H9 (cell line): ENCODE measurements at regions not wholly inside any gene's neighbourhood (a gene's known extent, or its start where the extent isn't known, plus 50 kb on each side); places are given as distances from the start of the nearest gene placed in this dataset.

Source experiments
- DNase-seq: peaks from one replicate; pipeline ENCODE4 v3.0.0-alpha.2; 2017
- H2AFZ ChIP-seq: one replicate; pipeline ENCODE4 v1.6.1; 2013; ENCODE audit warnings: mild to moderate bottlenecking, low read length, control low read depth, moderate library complexity
- H2AK5ac ChIP-seq: 2 replicates; pipeline ENCODE4 v1.6.1; 2013; ENCODE audit warnings: low read length, control low read depth, mixed read lengths; ENCODE audit not compliant: insufficient read length
- H2BK120ac ChIP-seq: one replicate; pipeline ENCODE4 v1.6.1; 2013; ENCODE audit warnings: low read depth, mild to moderate bottlenecking, low read length, control low read depth, inconsistent platforms; ENCODE audit not compliant: poor library complexity, severe bottlenecking
- H2BK12ac ChIP-seq: 2 replicates; pipeline ENCODE4 v1.6.1; 2013; ENCODE audit warnings: low read length, control low read depth, mixed read lengths, low read depth; ENCODE audit not compliant: insufficient read length
- H2BK15ac ChIP-seq: 2 replicates; pipeline ENCODE4 v1.6.1; 2013; ENCODE audit warnings: low read depth, low read length, control low read depth
- H2BK20ac ChIP-seq: one replicate; pipeline ENCODE4 v1.6.1; 2013; ENCODE audit warnings: low read depth, mild to moderate bottlenecking, low read length, control low read depth, inconsistent platforms; ENCODE audit not compliant: poor library complexity, severe bottlenecking
- H2BK5ac ChIP-seq: 2 replicates; pipeline ENCODE4 v1.6.1; 2013; ENCODE audit warnings: low read length, control low read depth, mixed read lengths; ENCODE audit not compliant: insufficient read length
- H3K14ac ChIP-seq: 2 replicates; pipeline ENCODE4 v1.6.1; 2013; ENCODE audit warnings: low read length, control low read depth; ENCODE audit not compliant: insufficient read depth
- H3K18ac ChIP-seq: 2 replicates; pipeline ENCODE4 v1.6.1; 2013; ENCODE audit warnings: low read depth, mild to moderate bottlenecking, mixed read lengths, low read length, control low read depth; ENCODE audit not compliant: insufficient read length
- H3K23ac ChIP-seq: 2 replicates; pipeline ENCODE4 v1.6.1; 2013; ENCODE audit warnings: low read length, control low read depth, mixed read lengths, low read depth; ENCODE audit not compliant: insufficient read length
- H3K23me2 ChIP-seq: 2 replicates; pipeline ENCODE4 v1.6.1; 2013; ENCODE audit warnings: low read depth, mild to moderate bottlenecking, mixed read lengths, low read length, control low read depth; ENCODE audit not compliant: insufficient read length, poor library complexity, severe bottlenecking
- H3K27ac ChIP-seq: 2 replicates; pipeline ENCODE4 v1.5.1; 2013; ENCODE audit warnings: low read length, control low read depth, mixed read lengths, low read depth; ENCODE audit not compliant: insufficient read length
- H3K27me3 ChIP-seq: 2 replicates; pipeline ENCODE4 v1.6.1; 2013; ENCODE audit warnings: low read length, control low read depth, inconsistent platforms; ENCODE audit not compliant: insufficient read depth
- H3K4ac ChIP-seq: 2 replicates; pipeline ENCODE4 v1.6.1; 2013; ENCODE audit warnings: low read depth, mild to moderate bottlenecking, control low read depth, inconsistent platforms, low read length, moderate library complexity
- H3K4me1 ChIP-seq: 2 replicates; pipeline ENCODE4 v1.6.1; 2013; ENCODE audit warnings: low read length, control low read depth, inconsistent platforms; ENCODE audit not compliant: insufficient read depth
- H3K4me2 ChIP-seq: 2 replicates; pipeline ENCODE4 v1.6.1; 2013; ENCODE audit warnings: low read length, control low read depth, mixed read lengths; ENCODE audit not compliant: insufficient read length, insufficient read depth
- H3K56ac ChIP-seq: 2 replicates; pipeline ENCODE4 v1.6.1; 2013; ENCODE audit warnings: low read depth, mild to moderate bottlenecking, mixed read lengths, low read length, control low read depth; ENCODE audit not compliant: insufficient read length
- H3K79me1 ChIP-seq: 2 replicates; pipeline ENCODE4 v1.6.1; 2013; ENCODE audit warnings: low read depth, mild to moderate bottlenecking, moderate library complexity, low read length, control low read depth, inconsistent platforms; ENCODE audit not compliant: insufficient read depth, poor library complexity, severe bottlenecking
- H3K79me2 ChIP-seq: 2 replicates; pipeline ENCODE4 v1.6.1; 2013; ENCODE audit warnings: low read length, control low read depth, inconsistent platforms; ENCODE audit not compliant: insufficient read depth
- H3K9ac ChIP-seq: 2 replicates; pipeline ENCODE4 v1.6.1; 2013; ENCODE audit warnings: low read length, control low read depth, mixed read lengths; ENCODE audit not compliant: insufficient read length; ENCODE audit errors: extremely low read depth
- H3K9me3 ChIP-seq: one replicate; pipeline ENCODE4 v1.6.1; 2013; ENCODE audit warnings: low read depth, low read length, inconsistent platforms; ENCODE audit not compliant: control insufficient read depth
- H3T11ph ChIP-seq: one replicate; pipeline ENCODE4 v1.6.1; 2013; ENCODE audit warnings: mild to moderate bottlenecking, low read length, control low read depth, inconsistent platforms
- H4K20me1 ChIP-seq: one replicate; pipeline ENCODE4 v1.6.1; 2013; ENCODE audit not compliant: control insufficient read depth, insufficient read length, insufficient read depth
- H4K5ac ChIP-seq: 2 replicates; pipeline ENCODE4 v1.6.1; 2013; ENCODE audit warnings: low read depth, mild to moderate bottlenecking, mixed read lengths, low read length, control low read depth; ENCODE audit not compliant: insufficient read length
- H4K8ac ChIP-seq: replicated peaks from 2 replicates; pipeline ENCODE4 v1.6.1; 2013; ENCODE audit warnings: low read length, control low read depth, mixed read lengths, low read depth; ENCODE audit not compliant: insufficient read length
- H4K91ac ChIP-seq: 2 replicates; pipeline ENCODE4 v1.6.1; 2013; ENCODE audit warnings: low read depth, mild to moderate bottlenecking, moderate library complexity, mixed read lengths, low read length, control low read depth; ENCODE audit not compliant: insufficient read length
- H3K27ac Mint-ChIP-seq, 3 experiments: 2 replicates in 2 of 3; 3 replicates in 1 of 3; pipeline ENCODE4 v1.8.0; 2020 to 2021; ENCODE audit warnings: mixed read lengths in 3 of 3, mild to moderate bottlenecking in 1 of 3, moderate library complexity in 1 of 3
- H3K27me3 Mint-ChIP-seq: 2 replicates; pipeline ENCODE4 v1.8.0; 2021; ENCODE audit warnings: low read depth, mild to moderate bottlenecking, moderate library complexity, mixed read lengths
- H3K36me3 Mint-ChIP-seq, 3 experiments: 2 replicates in 2 of 3; 3 replicates in 1 of 3; pipeline ENCODE4 v1.8.0; 2020 to 2021; ENCODE audit warnings: low read depth in 3 of 3, mixed read lengths in 3 of 3; ENCODE audit not compliant: insufficient read depth in 1 of 3
- H3K4me1 Mint-ChIP-seq, 2 experiments: 2 replicates each; pipeline ENCODE4 v1.8.0; 2020; ENCODE audit warnings: mixed read lengths in 2 of 2
- H3K4me3 Mint-ChIP-seq, 2 experiments: 2 replicates in 1 of 2; 3 replicates in 1 of 2; pipeline ENCODE4 v1.8.0; 2020 to 2021; ENCODE audit warnings: mild to moderate bottlenecking in 2 of 2, mixed read lengths in 2 of 2, moderate library complexity in 1 of 2
- H3K9me3 Mint-ChIP-seq, 2 experiments: 2 replicates in 1 of 2; 3 replicates in 1 of 2; pipeline ENCODE4 v1.8.0; 2020; ENCODE audit warnings: mild to moderate bottlenecking in 2 of 2, mixed read lengths in 2 of 2, moderate library complexity in 1 of 2
- CTCF ChIP-seq: fragments of 200-600 bp; sonication (generic); conservative IDR thresholded peaks from 3 replicates; pipeline ENCODE4 v1.8.0; 2021; ENCODE audit warnings: antibody characterized with exemption, mild to moderate bottlenecking
- WGBS: extraction: QIAGEN DNeasy Blood & Tissue Kit; methylation state at CpG from one replicate; pipeline ENCODE4 v1.1.7; 2013; ENCODE audit warnings: missing lambda C conversion rate, low lambda C conversion rate, mixed read lengths; ENCODE audit not compliant: insufficient read length; ENCODE audit errors: extremely low coverage; 5-methylcytosine and 5-hydroxymethylcytosine counted together

GRCh38 chr6:167711768-167712730, 114.7 kb upstream of the AFDN start:
- H3K4ac ChIP-seq: no peak overlapping the region
- no peak overlapping the region for H3K4me2 ChIP-seq
- no peak overlapping the region for H2BK15ac ChIP-seq
- no peaks in the 10 kb centered on the region for H3K4me1 ChIP-seq
- no peak overlapping the region for H3K9ac ChIP-seq
- no peak overlapping the region for H2BK120ac ChIP-seq
- H4K5ac ChIP-seq: no peak overlapping the region
- H2AK5ac ChIP-seq: no peak overlapping the region
- H3K23ac ChIP-seq: no peak overlapping the region
- H3K79me2 ChIP-seq: no peaks in the 10 kb centered on the region
- no peak for TF ChIP-seq CTCF
- no peak overlapping the region for H2AFZ ChIP-seq
- WGBS: no CpG with 5 or more reads among the region's 19 CpGs
- H4K8ac ChIP-seq: no peak overlapping the region
- no peak overlapping the region for H3K14ac ChIP-seq
- peaks cover 19 to 29% of the 10 kb centered on the region in 2 experiments for H3K4me1 Mint-ChIP-seq
- no peak overlapping the region for H3K27ac ChIP-seq
- no peak overlapping the region for H3K56ac ChIP-seq
- no peak overlapping the region for H2BK5ac ChIP-seq
- H3K9me3 ChIP-seq: no peaks in the 10 kb centered on the region
- H3T11ph ChIP-seq: no peak overlapping the region
- H3K27me3 ChIP-seq: no peaks in the 10 kb centered on the region
- H3K27me3 Mint-ChIP-seq: peaks cover 3% of the 10 kb centered on the region; the same call in 1 of the 2 replicates
- no peak overlapping the region for H2BK12ac ChIP-seq
- H3K36me3 Mint-ChIP-seq: no peaks in the 10 kb centered on the region
- H3K79me1 ChIP-seq: no peaks in the 10 kb centered on the region
- H3K27ac Mint-ChIP-seq: no peak overlapping the region
- no peaks in the 10 kb centered on the region for H3K23me2 ChIP-seq
- no peaks in the 10 kb centered on the region for H3K9me3 Mint-ChIP-seq
- DNase-seq: no peak
- H3K4me3 Mint-ChIP-seq: no peak overlapping the region
- no peak overlapping the region for H2BK20ac ChIP-seq
- no peak overlapping the region for H4K91ac ChIP-seq
- H3K18ac ChIP-seq: no peak overlapping the region
- no peaks in the 10 kb centered on the region for H4K20me1 ChIP-seq
